IMR-90 (cell line): ENCODE measurements at regions not wholly inside any gene's neighbourhood (a gene's known extent, or its start where the extent isn't known, plus 50 kb on each side); places are given as distances from the start of the nearest gene placed in this dataset.

ENCODE experiments used
- MAFK ChIP-seq: IDR thresholded peaks from 2 replicates; pipeline ENCODE4 v1.6.1; 2012; ENCODE audit warnings: low read depth, low read length, improper control_type of control experiment
- POLR2A ChIP-seq: IDR thresholded peaks from 2 replicates; pipeline ENCODE4 v1.6.1; 2012; ENCODE audit warnings: mild to moderate bottlenecking, low read depth, low read length
- TF ChIP-seq, protein P1 (sequence below): conservative IDR thresholded peaks from 2 replicates; pipeline ENCODE4 v1.5.1; 2012; ENCODE audit warnings: mild to moderate bottlenecking, low read depth, low read length, improper control_type of control experiment
- TF ChIP-seq, protein P2 (sequence below): fragments of 150-350 bp; IDR thresholded peaks from 2 replicates; pipeline ENCODE4 v1.6.1; 2017; ENCODE audit warnings: mild to moderate bottlenecking, antibody characterized with exemption, low read length, low read depth

DNA sequence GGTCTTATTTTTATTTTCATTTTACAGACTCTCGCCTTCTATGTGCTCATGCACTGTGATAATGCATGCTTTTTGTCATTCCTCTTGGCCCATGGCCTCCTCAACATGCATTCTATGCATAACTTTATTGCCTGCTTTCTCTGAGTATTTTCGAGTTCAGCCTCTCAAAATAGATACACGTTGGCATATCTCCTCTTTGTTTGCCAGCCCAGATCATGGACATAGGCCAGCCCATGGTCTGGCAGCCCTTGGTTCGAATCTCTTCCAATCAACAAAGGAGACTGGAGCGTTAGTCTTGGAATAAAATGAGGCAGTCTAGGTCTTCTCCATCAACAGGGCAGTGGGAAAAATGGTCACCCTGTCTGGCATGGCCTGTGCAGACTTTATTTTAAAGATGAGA, 279.5 kb upstream of the ADAMTS16 start:
- TF ChIP-seq POLR2A, result no peak
- TF ChIP-seq, protein P1, sequence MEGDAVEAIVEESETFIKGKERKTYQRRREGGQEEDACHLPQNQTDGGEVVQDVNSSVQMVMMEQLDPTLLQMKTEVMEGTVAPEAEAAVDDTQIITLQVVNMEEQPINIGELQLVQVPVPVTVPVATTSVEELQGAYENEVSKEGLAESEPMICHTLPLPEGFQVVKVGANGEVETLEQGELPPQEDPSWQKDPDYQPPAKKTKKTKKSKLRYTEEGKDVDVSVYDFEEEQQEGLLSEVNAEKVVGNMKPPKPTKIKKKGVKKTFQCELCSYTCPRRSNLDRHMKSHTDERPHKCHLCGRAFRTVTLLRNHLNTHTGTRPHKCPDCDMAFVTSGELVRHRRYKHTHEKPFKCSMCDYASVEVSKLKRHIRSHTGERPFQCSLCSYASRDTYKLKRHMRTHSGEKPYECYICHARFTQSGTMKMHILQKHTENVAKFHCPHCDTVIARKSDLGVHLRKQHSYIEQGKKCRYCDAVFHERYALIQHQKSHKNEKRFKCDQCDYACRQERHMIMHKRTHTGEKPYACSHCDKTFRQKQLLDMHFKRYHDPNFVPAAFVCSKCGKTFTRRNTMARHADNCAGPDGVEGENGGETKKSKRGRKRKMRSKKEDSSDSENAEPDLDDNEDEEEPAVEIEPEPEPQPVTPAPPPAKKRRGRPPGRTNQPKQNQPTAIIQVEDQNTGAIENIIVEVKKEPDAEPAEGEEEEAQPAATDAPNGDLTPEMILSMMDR, result no peak
- TF ChIP-seq, protein P2, sequence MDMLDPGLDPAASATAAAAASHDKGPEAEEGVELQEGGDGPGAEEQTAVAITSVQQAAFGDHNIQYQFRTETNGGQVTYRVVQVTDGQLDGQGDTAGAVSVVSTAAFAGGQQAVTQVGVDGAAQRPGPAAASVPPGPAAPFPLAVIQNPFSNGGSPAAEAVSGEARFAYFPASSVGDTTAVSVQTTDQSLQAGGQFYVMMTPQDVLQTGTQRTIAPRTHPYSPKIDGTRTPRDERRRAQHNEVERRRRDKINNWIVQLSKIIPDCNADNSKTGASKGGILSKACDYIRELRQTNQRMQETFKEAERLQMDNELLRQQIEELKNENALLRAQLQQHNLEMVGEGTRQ, result no peak
- no peak for TF ChIP-seq MAFK
